NT2/D1 (cell line): ENCODE measurements at regions not wholly inside any gene's neighbourhood (a gene's known extent, or its start where the extent isn't known, plus 50 kb on each side); places are given as distances from the start of the nearest gene placed in this dataset.

Experiments used
- DNase-seq: peaks from one replicate; pipeline ENCODE4 v3.0.0-alpha.2; 2011; ENCODE audit warnings: low read depth, low spot score
- H3K27me3 ChIP-seq: 2 replicates; pipeline ENCODE4 v1.6.0; 2011; ENCODE audit warnings: mild to moderate bottlenecking; ENCODE audit not compliant: insufficient read length, insufficient read depth
- H3K36me3 ChIP-seq: 2 replicates; pipeline ENCODE4 v1.6.1; 2011; ENCODE audit warnings: mild to moderate bottlenecking, low read length, mixed read lengths; ENCODE audit not compliant: insufficient read depth, insufficient read length
- H3K4me1 ChIP-seq: 2 replicates; pipeline ENCODE4 v1.5.1; 2011; ENCODE audit not compliant: insufficient read depth, insufficient read length
- H3K4me3 ChIP-seq: 2 replicates; pipeline ENCODE4 v1.5.1; 2011; ENCODE audit warnings: low read depth; ENCODE audit not compliant: insufficient read length
- H3K9ac ChIP-seq: 2 replicates; pipeline ENCODE4 v1.6.0; 2011; ENCODE audit warnings: low read depth; ENCODE audit not compliant: insufficient read length
- H3K9me3 ChIP-seq: 2 replicates; pipeline ENCODE4 v1.5.1; 2011; ENCODE audit warnings: mild to moderate bottlenecking, low read length; ENCODE audit not compliant: insufficient read depth
- SUZ12 ChIP-seq: IDR thresholded peaks from 2 replicates; pipeline ENCODE4 v1.6.1; 2011; ENCODE audit not compliant: insufficient read length, insufficient read depth; ENCODE audit errors: extremely low read depth
- YY1 ChIP-seq: IDR thresholded peaks from 2 replicates; pipeline ENCODE4 v1.6.1; 2011; ENCODE audit not compliant: insufficient read length, insufficient read depth
- ZNF274 ChIP-seq: IDR thresholded peaks from 2 replicates; pipeline ENCODE4 v1.6.1; 2011; ENCODE audit warnings: mild to moderate bottlenecking, low read depth, low read length

GRCh38 chr1:192713921-192714320 is 78.0 kb downstream of the RGS13 start:
- no peak for TF ChIP-seq ZNF274
- no peak for TF ChIP-seq YY1
- TF ChIP-seq SUZ12 = no peak
- Histone ChIP-seq H3K4me1 (no peaks in the 10 kb centered on the region), H3K36me3 (no peaks in the 10 kb centered on the region), H3K27me3 (no peaks in the 10 kb centered on the region), H3K9ac (no peak overlapping the region), H3K9me3 (no peaks in the 10 kb centered on the region; the same call in 1 of the 2 replicates), H3K4me3 (no peak overlapping the region)
- DNase-seq = no peak

- Histone ChIP-seq H3K36me3 (no peaks in the 10 kb centered on the region), H3K9me3 (no peaks in the 10 kb centered on the region), H3K4me1 (no peaks in the 10 kb centered on the region), H3K27me3 (no peaks in the 10 kb centered on the region), H3K9ac (no peak overlapping the region), H3K4me3 (no peak overlapping the region)
- no peak for DNase-seq
- TF ChIP-seq YY1 = no peak
Observed at GRCh38 chr1:192724670-192725069, 84.2 kb upstream of the RGS2 start.

- no peak overlapping the region for H3K4me3 ChIP-seq
- H3K9ac ChIP-seq = no peak overlapping the region
- no peak for TF ChIP-seq ZNF274
- no peak for TF ChIP-seq YY1
- no peak for TF ChIP-seq SUZ12
- H3K9me3 ChIP-seq = no peaks in the 10 kb centered on the region
- no peaks in the 10 kb centered on the region for H3K4me1 ChIP-seq
- no peaks in the 10 kb centered on the region for H3K27me3 ChIP-seq
- no peaks in the 10 kb centered on the region for H3K36me3 ChIP-seq
- DNase-seq = no peak
Observed at GRCh38 chr1:192726820-192727504, 81.9 kb upstream of the RGS2 start.

GRCh38 chr1:192729500-192729899 is 79.3 kb upstream of the RGS2 start:
- no peaks in the 10 kb centered on the region for H3K4me1 ChIP-seq
- H3K36me3 ChIP-seq = no peaks in the 10 kb centered on the region
- no peak overlapping the region for H3K9ac ChIP-seq
- H3K4me3 ChIP-seq = no peak overlapping the region
- H3K9me3 ChIP-seq = no peaks in the 10 kb centered on the region
- TF ChIP-seq ZNF274 = no peak
- TF ChIP-seq YY1 = no peak
- no peak for TF ChIP-seq SUZ12
- DNase-seq = no peak
- no peaks in the 10 kb centered on the region for H3K27me3 ChIP-seq

GRCh38 chr1:192730198-192730597 is 78.6 kb upstream of the RGS2 start:
- no peak overlapping the region for H3K9ac ChIP-seq
- no peaks in the 10 kb centered on the region for H3K9me3 ChIP-seq
- no peaks in the 10 kb centered on the region for H3K4me1 ChIP-seq
- H3K36me3 ChIP-seq = no peaks in the 10 kb centered on the region
- no peak for DNase-seq
- H3K4me3 ChIP-seq = no peak overlapping the region
- no peaks in the 10 kb centered on the region for H3K27me3 ChIP-seq
- TF ChIP-seq YY1 (no peak), ZNF274 (no peak), SUZ12 (no peak)

- H3K9ac ChIP-seq = no peak overlapping the region
- DNase-seq = no peak
Observed at GRCh38 chr1:192732787-192733186, 76.1 kb upstream of the RGS2 start.

GRCh38 chr1:192735298-192735915 is 73.4 kb upstream of the RGS2 start:
- no peaks in the 10 kb centered on the region for H3K4me1 ChIP-seq
- H3K9me3 ChIP-seq = no peaks in the 10 kb centered on the region; the same call in 1 of the 2 replicates
- H3K27me3 ChIP-seq = no peaks in the 10 kb centered on the region
- DNase-seq = no peak
- no peaks in the 10 kb centered on the region for H3K36me3 ChIP-seq
- H3K9ac ChIP-seq = no peak overlapping the region
- TF ChIP-seq YY1 = no peak
- no peak for TF ChIP-seq ZNF274
- no peak for TF ChIP-seq SUZ12
- H3K4me3 ChIP-seq = no peak overlapping the region

More at GRCh38 chr1:192732787-192733186, 76.1 kb upstream of the RGS2 start:
- no peaks in the 10 kb centered on the region for H3K4me1 ChIP-seq
- no peaks in the 10 kb centered on the region for H3K9me3 ChIP-seq
- TF ChIP-seq SUZ12 (no peak), ZNF274 (no peak), YY1 (no peak)
- no peak overlapping the region for H3K4me3 ChIP-seq
- H3K36me3 ChIP-seq = no peaks in the 10 kb centered on the region
- no peaks in the 10 kb centered on the region for H3K27me3 ChIP-seq
